ENCODE measurements at regions not wholly inside any gene's neighbourhood (a gene's known extent, or its start where the extent isn't known, plus 50 kb on each side); places are given as distances from the start of the nearest gene placed in this dataset.

GRCh38 chr16:73601911-73602310, 554.0 kb upstream of the ZFHX3 start (continued):
- no peak for TF ChIP-seq CCAR2 (optimal IDR thresholded peaks at IDR 0.05; ENCODE audit: low read depth, low read length)
- no peak for TF ChIP-seq TFAP4 (IDR thresholded peaks at IDR 0.05; ENCODE audit: borderline replicate concordance, low read depth)

GRCh38 chr16:73599870-73600269, 551.9 kb upstream of the ZFHX3 start:
- H3K4me3 ChIP-seq (replicated peaks in 1 of 3; ENCODE audit: insufficient read depth in 1 of 3, low read depth in 2 of 3, low read length in 3 of 3), result no peak overlapping the region
- H4K20me1 ChIP-seq (ENCODE audit: insufficient read depth, low read length), result no peaks in the 10 kb centered on the region
- DNase-seq (ENCODE audit: low spot score), result no peak
- H3K9ac ChIP-seq (ENCODE audit: insufficient read depth, low read depth, low read length), result no peak overlapping the region
- FAIRE-seq, result no peak
- H3K79me2 ChIP-seq (ENCODE audit: insufficient read depth, low read length), result no peaks in the 10 kb centered on the region
- ATAC-seq, result no peak
- intact Hi-C loops (cut with micrococcal nuclease; ENCODE audit: unreplicated experiment), result no loop called here
- H3K4me2 ChIP-seq (ENCODE audit: low read depth, low read length), result no peak overlapping the region
- in situ Hi-C loops (cut with HindIII; ENCODE audit: extremely low pct_ligation_motif_present, low pct_unique_long_range_greater_than_20kb), result no loop called here
- ChIA-PET POLR2A (no interaction called here), CTCF (ENCODE audit: low intra/inter-chr PET ratio, low total read pairs) (no interaction called here)
- no peaks in the 10 kb centered on the region for H3K9me3 ChIP-seq (ENCODE audit: low read length)
- no peak for TF ChIP-seq CREB1 (IDR thresholded peaks at IDR 0.05)
- no peak for TF ChIP-seq CREB1 (CRISPR knock-in tag; IDR thresholded peaks at IDR 0.05)
- TF ChIP-seq MXD4 (CRISPR knock-in tag; IDR thresholded peaks at IDR 0.05), result no peak
- BruUV-seq (replicated peaks), result no TSS peak
- H2AFZ ChIP-seq (ENCODE audit: low read length), result no peak overlapping the region
- H3K27me3 ChIP-seq (ENCODE audit: control insufficient read depth in 1 of 2, insufficient read depth in 2 of 2, low read length in 2 of 2), result peaks cover 0 to 8% of the 10 kb centered on the region in 2 experiments; a peak in 1 of 5 replicates
- no peaks in the 10 kb centered on the region for H3K4me1 ChIP-seq (ENCODE audit: insufficient read depth, low read length)
- no peak overlapping the region for H3K27ac ChIP-seq (ENCODE audit: extremely low read length, insufficient read depth, low read length)
- H3K36me3 ChIP-seq (replicated peaks in 1 of 2; ENCODE audit: control insufficient read depth in 1 of 2, insufficient read depth in 2 of 2, low read length in 2 of 2), result no peaks in the 10 kb centered on the region
- 8% methylated on average over 2 of the region's 2 CpGs for WGBS (ENCODE audit: low lambda C conversion rate)

DNA sequence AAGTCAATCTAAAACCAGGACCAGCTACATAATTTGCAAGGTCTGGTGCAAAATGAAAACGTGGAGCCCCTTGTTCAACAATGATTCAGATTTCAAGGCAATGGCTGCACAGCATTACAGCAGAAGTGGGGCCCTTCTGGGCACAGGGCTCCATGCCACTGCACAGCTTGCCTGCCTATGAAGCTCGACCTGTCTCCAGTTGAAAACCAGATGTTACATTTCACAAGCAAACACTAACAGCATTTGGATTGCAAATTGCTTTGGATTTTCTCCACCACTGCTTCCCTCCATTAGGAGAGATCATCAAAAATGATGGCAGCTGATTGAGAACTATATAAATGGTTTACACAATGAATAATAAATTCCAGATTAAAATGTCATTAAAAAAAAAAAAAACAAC, 551.4 kb upstream of the ZFHX3 start:
- no TSS peak for BruUV-seq (replicated peaks)
- FAIRE-seq (no peak), DNase-seq (ENCODE audit: low spot score) (no peak), ATAC-seq (no peak)
- Histone ChIP-seq H3K27me3 (ENCODE audit: control insufficient read depth in 1 of 2, insufficient read depth in 2 of 2, low read length in 2 of 2) (peaks cover 0 to 8% of the 10 kb centered on the region in 2 experiments; a peak in 1 of 5 replicates), H3K4me1 (ENCODE audit: insufficient read depth, low read length) (no peaks in the 10 kb centered on the region), H4K20me1 (ENCODE audit: insufficient read depth, low read length) (no peaks in the 10 kb centered on the region), H3K79me2 (ENCODE audit: insufficient read depth, low read length) (no peaks in the 10 kb centered on the region), H3K4me3 (replicated peaks in 1 of 3; ENCODE audit: insufficient read depth in 1 of 3, low read depth in 2 of 3, low read length in 3 of 3) (no peak overlapping the region), H3K9me3 (ENCODE audit: low read length) (no peaks in the 10 kb centered on the region), H3K9ac (ENCODE audit: insufficient read depth, low read depth, low read length) (no peak overlapping the region), H3K27ac (ENCODE audit: extremely low read length, insufficient read depth, low read length) (no peak overlapping the region), H2AFZ (ENCODE audit: low read length) (no peak overlapping the region), H3K4me2 (ENCODE audit: low read depth, low read length) (no peak overlapping the region), H3K36me3 (replicated peaks in 1 of 2; ENCODE audit: control insufficient read depth in 1 of 2, insufficient read depth in 2 of 2, low read length in 2 of 2) (no peaks in the 10 kb centered on the region)
- 0% methylated on average over 2 of the region's 2 CpGs for WGBS (ENCODE audit: low lambda C conversion rate)
- in situ Hi-C loops (cut with HindIII; ENCODE audit: extremely low pct_ligation_motif_present, low pct_unique_long_range_greater_than_20kb) (no loop called here), intact Hi-C loops (cut with micrococcal nuclease; ENCODE audit: unreplicated experiment) (no loop called here)
- TF ChIP-seq KLF16 (CRISPR knock-in tag; IDR thresholded peaks at IDR 0.05) (no peak), ZNF703 (CRISPR knock-in tag; IDR thresholded peaks at IDR 0.05; ENCODE audit: borderline replicate concordance) (no peak)
- POLR2A ChIA-PET, result no interaction called here
- CTCF ChIA-PET (ENCODE audit: low intra/inter-chr PET ratio, low total read pairs), result no interaction called here

Measured in HepG2 (cell line).